OCI-M1 (cell line): ENCODE measurements at regions not wholly inside any gene's neighbourhood (a gene's known extent, or its start where the extent isn't known, plus 50 kb on each side); places are given as distances from the start of the nearest gene placed in this dataset.
"Not testable (repeated sequence)": the region's sequence is repeated elsewhere in the genome, so short reads cannot be mapped to it uniquely, and the experiment has no call there.

Experiments used
- DNase-seq: peaks from one replicate; lab custom pipeline; 2025; lab: John Stamatoyannopoulos, UW

DNA sequence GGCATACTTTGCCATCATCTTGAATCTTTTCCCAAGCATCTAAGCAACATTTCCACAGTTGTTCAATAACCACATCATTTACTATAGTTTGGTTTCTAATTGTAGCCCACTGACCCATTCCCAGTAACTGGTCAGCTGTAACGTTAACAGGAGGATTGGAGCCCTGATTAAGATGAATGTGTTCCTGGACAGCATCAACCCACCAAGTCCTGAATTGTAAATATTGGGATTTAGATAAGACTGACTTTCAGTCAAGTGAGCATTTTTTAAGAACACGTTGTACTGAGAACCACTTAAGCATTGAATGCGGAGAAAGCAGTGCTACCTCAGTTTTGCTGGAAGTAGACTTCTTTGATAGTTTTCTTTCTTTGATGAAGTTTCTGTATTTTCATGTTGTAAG is 53.3 kb upstream of the ARL4D start:
- DNase-seq, result not testable (repeated sequence)

DNA sequence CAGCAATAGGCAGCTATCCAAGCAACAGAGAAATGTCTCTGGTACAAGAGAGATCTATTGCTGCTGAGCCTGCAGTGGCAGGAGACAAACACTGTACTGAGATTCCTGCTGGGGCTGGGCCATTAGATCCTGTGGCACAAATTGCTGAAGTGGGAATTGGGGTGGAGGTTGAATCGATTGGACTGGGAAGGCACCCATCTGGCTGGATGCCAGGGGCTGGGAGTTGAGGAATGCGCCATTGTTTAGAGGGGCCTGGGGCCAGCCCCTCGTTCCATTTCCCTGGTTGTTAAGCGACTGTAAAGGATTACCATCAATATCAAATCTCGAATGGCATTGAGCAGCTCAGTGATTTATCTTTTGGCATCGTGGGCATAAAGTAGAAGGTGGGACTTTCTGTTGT is 54.1 kb upstream of the ARL4D start:
- DNase-seq, result no peak

DNA sequence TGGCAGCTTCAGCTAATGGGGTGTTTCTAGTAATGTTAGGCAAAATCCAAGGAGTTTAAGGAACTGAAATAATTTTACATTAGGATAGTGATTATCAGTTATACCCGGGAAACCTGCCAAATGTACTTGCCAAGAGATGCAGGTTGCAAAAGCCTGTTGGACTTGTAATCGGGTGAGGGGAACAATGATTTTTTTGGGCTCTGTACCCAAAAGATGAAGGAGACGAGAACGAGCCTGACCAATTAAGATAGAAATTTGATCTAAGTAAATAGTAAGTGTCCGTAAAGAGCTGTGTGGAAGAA is 56.3 kb upstream of the ARL4D start:
- DNase-seq, result no peak

DNA sequence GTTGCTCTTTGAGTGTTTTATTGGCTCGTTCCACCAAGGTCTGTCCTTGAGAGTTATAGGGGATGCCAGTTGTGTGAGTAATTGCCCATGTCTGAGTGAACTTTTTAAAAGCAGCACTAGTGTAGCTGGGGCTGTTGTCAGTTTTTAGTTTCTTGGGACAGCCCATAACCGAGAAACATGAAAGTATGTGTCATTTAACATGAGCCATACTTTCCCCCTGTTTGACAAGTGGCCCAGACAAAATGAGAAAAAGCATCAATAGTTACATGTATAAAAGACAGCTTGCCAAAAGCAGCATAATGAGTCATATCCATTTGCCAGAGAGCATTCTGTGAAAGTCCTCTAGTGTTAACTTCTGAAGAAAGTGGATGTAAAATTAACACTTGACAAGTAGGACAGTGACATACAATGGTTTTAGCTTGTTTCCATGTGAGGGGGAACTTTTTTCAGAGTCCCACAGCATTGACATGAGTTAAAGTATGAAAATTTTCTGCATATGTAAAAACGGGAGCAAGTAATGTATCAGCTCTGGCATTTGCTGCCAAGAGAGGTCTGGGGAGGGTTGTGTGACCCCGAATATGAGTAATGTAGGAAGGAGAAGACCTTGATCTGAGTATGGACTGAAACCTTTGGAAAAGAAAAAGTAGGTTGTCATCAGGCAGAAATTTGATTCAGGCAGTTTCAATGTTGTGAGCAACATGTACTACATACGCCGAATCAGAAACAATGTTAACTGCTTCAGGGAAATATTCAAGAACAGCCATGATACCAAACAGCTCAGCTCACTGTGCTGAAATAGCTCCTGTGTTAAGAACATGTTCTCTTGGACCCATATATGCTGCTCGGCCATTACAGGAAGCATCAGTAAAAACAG is 56.8 kb upstream of the ARL4D start:
- DNase-seq, result no peak

DNA sequence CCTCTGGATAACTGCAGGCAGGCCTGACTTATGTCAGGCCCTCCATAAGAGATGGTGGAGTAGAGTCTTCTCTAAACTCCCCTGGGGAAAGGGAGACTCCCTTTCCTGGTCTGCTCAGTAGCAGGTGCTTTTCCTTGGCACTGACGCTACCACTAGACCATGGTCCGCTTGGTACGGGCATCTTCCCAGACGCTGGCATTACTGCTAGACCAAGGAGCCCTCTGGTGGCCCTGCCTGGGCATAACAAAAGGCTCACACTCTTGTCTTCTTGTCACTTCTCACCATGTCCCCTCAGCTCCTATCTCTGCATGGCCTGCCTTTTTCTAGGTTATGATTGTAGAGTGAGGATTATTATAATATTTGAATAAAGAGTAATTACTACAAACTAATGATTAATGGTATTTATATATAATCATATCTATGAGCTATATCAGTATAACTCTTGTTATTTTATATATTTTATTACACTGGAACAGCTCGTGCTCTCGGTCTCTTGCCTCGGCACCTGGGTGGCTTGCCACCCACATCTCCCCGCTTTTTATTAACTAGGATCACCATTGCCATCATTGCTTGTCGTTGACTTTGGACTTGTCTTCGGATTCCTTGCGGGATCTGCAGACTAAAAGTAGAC is 59.8 kb upstream of the ARL4D start:
- DNase-seq, result peak; percentile 65

DNA sequence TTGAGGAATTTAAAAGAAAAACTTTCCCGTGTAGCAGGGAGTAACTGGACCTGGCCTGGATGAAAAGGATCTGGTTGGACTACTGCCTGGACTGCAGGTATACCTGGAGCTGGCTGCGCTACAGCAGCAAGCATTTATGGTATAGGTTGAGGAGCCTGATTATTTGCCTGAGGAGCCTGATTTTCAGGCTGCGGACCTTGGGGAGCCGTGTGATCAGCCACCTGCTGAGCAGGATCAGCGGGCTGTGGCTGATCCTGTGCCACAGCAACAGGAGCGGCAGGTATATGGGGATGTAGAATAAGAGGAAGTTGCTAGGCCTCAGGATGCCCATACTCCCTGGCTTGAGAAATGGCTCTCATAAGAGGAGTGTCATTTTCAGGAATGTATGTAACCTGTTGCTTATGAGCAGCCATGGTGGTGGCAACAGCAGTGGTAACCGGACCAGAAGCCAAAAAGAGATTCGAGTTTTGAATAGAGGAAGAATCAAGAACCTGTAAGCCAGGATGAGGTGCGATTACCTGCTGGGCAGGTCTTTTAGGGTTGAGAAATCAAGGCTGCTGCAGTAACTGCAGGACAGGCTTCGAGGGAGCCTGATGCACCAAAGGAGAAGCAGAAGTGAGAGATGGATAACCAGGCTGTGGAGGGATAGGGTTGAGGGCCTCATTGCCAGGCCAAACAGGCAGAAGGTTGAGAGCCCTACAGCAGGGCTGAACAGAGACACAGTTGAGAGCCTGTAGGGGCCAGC is 60.9 kb upstream of the ARL4D start:
- DNase-seq, result no peak

DNA sequence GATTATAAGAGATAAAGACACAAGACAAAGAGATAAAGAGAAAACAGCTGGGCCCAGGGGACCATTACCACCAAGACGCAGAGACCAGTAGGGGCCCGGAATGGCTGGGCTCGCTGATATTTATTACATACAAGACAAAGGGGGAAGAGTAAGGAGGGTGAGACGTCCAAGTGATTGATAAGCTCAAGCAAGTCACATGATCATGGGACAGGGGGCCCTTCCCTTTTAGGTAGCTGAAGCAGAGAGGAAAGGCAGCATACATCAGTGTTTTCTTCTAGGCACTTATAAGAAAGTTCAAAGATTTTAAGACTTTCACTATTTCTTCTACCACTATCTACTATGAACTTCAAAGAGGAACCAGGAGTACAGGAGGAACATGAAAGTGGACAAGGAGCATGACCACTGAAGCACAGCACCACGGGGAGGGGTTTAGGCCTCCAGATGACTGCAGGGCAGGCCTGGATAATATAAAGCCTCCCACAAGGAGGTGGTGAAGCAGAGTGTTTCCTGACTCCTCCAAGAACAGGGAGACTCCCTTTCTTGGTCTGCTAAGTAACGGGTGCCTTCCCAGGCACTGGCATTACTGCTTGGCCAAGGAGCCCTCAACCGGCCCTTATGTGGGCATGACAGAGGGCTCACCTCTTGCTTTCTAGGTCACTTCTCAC is 63.9 kb upstream of the ARL4D start:
- peak; percentile 58 for DNase-seq

DNA sequence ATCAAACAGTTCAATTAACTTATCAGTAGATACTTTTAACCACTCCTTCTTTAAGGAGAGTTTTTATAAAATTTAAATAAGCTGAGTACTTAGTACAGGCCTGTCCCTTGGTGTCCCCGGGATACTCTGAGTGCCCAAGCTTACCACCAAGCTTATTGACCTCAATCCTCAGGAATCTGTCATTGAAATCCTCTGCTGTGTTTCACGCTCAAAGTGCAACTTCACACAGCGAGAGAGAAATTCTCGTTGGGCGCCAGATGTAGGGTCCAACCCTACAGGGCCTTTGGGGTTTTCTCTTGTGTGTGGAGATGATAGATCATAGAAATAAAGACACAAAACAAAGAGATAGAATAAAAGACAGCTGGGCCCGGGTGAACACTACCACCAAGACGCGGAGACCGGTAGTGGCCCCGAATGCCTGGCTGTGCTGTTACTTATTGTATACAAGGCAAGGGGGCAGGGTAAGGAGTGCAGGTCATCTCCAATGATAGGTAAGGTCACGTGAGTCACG is 65.3 kb upstream of the ARL4D start:
- no peak for DNase-seq

DNA sequence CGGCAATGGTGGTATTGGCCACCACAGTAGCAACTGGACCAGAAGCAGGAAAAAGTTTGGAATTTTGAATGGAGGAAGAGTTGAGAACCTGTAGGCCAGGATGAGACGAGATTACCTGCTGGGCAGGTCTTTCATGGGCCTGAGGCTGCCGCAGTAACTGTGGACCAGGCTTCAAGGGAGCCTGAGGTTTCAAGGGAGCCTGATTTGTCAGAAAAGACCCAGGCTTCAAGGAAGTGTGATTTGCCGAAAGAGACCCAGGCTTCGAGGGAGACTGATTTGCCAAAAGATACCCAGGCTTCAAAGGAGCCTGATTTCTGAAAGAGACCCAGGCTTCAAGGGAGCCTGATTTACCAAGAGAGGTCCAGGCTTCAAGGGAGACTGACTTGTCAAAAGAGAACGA is 66.6 kb upstream of the ARL4D start:
- DNase-seq, result no peak

DNA sequence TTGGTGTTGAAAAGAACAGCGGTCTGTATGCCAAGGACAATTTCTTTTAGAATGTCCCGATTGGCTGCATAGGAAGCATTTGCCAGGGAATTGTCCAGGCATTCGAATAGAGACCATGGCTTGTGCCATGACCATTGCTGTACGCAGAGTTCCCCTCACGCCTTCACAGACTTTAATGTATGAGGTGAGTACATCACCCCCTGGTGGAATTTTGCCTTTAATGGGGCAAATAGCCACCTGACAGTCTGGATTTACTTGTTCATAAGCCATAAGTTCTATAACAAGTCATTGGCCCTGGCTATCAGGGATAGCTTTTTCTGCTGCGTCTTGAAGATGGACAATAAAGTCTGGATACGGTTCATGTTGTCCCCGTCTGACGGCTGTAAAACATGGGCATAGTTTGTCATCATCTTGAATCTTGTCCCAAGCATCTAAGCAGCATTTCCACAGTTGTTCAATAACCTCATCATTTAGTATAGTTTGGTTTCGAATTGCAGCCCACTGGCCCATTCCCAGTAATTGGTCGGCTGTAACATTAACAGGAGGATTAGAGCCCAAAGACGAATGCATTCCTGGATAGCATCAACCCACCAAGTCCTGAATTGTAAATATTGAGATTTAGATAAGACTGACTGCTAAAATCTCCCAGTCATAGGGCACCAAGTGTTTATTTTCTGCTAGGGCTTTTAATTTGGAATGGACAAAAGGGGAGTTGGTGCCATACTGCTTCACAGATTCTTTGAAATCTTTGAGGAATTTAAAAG is 67.7 kb upstream of the ARL4D start:
- no peak for DNase-seq

DNA sequence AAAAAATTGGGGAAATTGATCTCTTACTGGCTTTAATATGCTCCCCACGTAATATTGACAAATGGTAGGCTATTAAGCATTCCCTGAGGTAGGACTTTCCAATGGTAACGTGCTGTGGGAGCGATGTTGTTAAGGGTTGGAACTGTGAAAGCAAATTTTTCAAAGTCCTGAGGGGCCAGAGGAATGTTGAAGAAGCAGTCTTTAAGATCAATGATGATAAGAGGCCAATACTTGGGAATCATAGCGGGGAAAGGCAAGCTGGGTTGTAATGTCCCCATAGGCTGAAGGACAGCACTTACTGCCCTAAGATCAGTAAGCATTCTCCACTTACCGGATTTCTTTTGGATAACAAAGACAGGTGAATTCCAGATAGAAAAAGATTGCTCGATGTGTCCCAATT is 69.6 kb upstream of the ARL4D start:
- no peak for DNase-seq

DNA sequence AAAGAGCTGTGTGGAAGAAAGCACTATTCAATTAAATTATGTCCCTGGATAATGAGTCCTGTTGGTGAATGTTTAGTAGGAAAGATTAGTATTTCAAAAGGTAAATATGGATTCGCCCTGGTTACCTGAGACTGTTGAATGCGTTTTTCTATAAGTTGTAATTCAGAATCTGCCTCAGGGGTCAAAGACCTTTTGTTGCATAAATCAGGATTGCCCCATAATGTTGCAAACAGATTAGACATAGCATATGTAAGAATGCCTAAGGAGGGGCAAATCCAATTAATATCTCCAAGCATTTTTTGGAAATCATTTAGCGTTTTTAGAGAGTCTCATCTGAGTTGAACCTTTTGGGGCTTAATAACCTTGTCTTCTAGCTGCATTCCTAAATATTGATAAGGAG is 70.1 kb upstream of the ARL4D start:
- no peak for DNase-seq

DNA sequence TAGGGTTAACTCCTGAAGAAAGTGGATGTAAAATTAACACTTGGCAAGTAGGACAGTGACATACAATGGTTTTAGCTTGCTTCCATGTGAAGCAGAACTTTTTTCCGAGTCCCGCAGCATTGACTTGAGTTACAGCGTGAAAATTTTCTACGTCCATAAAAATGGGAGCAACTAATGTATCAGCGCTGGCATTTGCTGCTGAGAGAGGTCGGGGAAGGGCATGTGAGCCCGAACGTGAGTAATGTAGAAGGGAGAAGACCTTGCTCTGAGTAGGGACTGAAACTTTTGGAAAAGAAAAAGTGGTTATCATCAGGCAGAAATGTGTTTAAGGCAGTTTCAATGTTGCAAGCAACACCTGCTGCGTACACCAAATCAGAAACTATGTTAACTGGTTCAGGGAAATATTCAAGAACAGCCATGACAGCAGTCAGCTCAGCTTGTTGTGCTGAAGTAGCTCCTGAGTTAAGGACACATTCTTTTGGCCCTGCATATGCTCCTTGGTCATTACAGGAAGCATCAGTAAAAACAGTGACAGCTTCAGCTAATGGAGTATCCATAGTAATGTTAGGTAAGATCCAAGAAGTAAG is 70.9 kb upstream of the ARL4D start:
- no peak for DNase-seq

DNA sequence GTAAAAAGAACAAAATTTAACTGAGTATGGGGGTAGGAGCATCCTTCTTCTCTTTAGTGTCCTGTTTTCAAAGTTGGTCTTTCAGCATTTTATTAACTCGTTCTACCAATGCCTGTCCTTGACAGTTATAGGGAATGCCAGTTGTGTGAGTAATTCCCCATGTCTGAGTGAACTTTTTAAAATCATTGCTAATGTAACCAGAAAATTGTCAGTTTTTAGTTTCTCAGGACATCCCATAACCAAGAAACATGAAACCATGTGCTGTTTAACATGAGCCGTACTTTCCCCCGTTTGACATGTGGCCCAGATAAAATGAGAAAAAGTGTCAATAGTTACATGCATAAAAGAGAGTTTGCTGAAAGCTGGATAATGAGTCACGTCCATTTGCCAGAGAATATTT is 71.4 kb upstream of the ARL4D start:
- no peak for DNase-seq

DNA sequence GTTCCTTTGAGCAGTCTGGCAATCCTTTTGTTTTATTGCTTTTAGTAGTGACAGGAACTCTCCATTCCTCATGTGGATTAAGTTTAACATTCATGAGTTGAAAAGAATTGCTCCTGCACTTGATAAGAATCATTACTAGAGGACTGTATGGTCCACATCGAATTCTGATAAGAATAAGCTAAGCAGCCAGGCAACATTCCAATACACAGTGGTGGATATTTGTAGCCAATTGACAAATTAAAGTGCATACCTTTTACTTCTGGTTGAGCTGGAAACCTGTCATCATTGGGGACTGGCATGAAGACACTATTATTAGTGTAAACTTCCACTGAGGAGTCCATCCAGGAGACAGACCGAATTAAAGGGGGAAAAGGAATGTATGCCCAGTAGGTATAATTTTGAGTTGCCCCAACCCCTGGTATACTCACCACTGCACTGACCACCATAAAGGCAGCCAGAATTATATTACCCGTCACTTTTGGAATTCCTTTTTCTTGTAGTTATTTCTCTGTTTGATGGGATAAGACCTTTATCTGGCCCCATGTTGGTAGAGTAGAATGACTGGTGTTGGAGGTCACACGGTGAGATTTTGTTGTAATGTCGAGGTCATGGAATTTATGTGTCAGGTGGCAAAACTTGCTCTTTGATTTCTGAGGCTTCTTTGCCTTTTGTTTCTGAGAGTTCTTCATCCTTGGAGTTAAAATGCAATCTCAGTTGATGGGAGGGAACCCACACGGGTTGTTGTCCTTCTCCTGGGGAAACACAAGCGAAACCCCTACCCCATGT is 72.1 kb upstream of the ARL4D start:
- no peak for DNase-seq

DNA sequence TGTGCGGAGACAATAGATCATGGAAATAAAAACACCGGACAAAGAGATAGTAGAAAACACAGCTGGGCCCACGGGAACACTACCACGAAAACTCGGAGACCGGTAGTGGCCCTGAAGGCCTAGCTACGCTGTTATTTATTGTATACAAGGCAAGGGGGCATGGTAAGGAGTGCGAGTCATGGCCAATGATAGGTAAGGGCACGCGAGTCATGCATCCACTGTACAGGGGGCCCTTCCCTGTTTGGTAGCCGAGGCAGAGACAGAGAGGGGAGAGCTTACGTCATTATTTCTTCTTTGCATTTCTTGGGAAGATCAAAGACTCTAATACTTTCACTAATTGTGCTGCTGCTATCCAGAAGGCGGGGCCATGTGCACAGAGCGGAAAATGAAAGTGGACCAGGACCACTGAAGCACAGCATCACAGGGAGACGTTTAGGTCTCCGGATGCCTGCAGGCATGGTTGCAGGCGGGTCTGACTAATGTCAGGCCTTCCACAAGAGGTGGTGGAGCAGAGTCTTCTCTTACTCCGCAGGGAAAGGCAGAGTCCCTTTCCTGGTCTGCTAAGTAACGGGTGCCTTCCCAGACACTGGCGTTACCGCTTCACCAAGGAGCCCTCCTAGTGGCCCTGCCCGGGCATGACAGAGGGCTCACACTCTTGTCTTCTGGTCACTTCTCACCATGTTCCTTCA is 74.4 kb upstream of the ARL4D start:
- no peak for DNase-seq

DNA sequence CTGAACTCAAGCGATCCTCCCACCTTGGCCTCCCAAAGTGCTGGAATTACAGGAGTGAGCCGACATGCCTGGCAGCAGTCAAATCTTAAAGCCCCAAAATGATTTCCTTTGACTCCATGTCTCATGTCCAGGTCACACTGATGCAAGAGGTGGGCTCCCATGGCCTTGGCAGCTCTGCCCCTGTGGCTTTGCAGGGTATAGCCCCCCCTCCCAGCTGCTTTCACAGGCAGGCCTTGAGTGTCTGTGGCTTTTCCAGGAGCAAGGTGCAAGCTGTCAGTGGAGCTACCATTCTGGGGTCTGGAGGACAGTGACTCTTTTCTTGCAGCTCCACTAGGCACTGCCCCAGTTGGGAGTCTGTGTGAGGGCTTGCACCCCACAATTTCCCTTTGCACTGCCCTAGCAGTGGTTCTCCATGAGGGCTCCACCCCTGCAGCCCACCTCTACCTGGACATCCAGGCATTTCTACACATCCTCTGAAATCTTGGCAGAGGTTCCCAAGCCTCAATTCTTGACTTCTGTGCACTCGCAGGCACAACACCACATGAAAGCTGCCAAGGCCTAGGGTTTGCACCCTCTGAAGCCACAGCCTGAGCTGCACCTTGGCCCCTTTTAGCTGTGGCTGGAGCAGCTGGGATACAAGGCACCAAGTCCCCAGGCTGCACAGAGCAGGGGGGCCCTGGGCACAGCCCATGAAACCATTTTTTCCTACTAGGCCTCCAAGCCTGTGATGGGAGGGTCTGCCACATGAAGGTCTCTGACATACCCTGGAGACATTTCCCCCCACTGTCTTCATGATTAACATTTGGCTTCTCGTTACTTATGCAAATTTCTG is 79.3 kb upstream of the ARL4D start:
- no peak for DNase-seq

DNA sequence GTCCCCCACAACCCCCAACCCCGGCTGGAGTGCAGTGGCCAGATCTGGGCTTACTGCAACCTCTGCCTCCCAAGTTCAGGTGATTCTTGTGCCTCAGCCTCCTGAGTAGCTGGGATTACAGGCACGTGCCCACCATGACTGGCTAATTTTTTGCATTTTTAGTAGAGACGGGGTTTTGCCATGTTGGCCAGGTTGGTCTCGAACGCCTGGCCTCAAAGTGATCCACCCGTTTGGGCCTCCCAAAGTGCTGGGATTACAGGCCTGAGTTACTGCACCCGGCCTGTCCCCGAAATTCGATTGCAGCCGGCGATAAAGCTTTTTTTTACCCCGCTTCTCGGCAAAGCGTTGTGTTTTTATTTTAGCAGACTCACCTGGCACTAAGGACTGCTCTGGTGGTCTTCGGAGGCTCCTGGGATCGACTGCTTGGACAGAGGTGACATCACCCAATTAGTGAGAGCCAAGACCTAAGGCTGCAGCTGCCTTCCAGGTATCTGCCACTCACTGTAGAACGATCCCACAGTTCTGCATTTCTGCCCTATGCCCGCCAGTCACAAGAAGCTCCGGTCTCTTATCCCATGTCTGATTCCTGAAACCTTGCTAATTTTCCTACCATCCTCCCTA is 82.2 kb upstream of the ARL4D start:
- DNase-seq, result no peak
